ENCODE measurements at regions not wholly inside any gene's neighbourhood (a gene's known extent, or its start where the extent isn't known, plus 50 kb on each side); places are given as distances from the start of the nearest gene placed in this dataset.

- no peak for DNase-seq
These were observed 279.1 kb upstream of the IL12B start for GRCh38 chr5:159609359-159609758.

GRCh38 chr5:159610966-159611579 lies 280.8 kb upstream of the IL12B start:
- no peak for DNase-seq

- no peak for DNase-seq
These were observed 286.7 kb upstream of the IL12B start for GRCh38 chr5:159616952-159617351.

- DNase-seq, result no peak
These were observed 289.5 kb upstream of the IL12B start for GRCh38 chr5:159619826-159620225.

- no peak for DNase-seq
These were observed 290.7 kb upstream of the IL12B start for GRCh38 chr5:159620853-159621540.

GRCh38 chr5:159628703-159629102 lies 287.6 kb upstream of the ADRA1B start:
- no peak for DNase-seq

- DNase-seq, result no peak
These were observed 287.1 kb upstream of the ADRA1B start for GRCh38 chr5:159629158-159629557.

- no peak for DNase-seq
These were observed 285.7 kb upstream of the ADRA1B start for GRCh38 chr5:159630545-159630944.

- DNase-seq, result no peak
These were observed 285.3 kb upstream of the ADRA1B start for GRCh38 chr5:159631001-159631400.

- no peak for DNase-seq
These were observed 283.4 kb upstream of the ADRA1B start for GRCh38 chr5:159632866-159633265.

GRCh38 chr5:159638481-159638880 lies 277.8 kb upstream of the ADRA1B start:
- no peak for DNase-seq

GRCh38 chr5:159638954-159639559 lies 277.2 kb upstream of the ADRA1B start:
- DNase-seq, result no peak

GRCh38 chr5:159639590-159639989 lies 276.7 kb upstream of the ADRA1B start:
- DNase-seq, result no peak

GRCh38 chr5:159640446-159640845 lies 275.8 kb upstream of the ADRA1B start:
- DNase-seq, result no peak

- no peak for DNase-seq
These were observed 275.4 kb upstream of the ADRA1B start for GRCh38 chr5:159640921-159641320.

- DNase-seq, result no peak
These were observed 274.8 kb upstream of the ADRA1B start for GRCh38 chr5:159641371-159642039.

GRCh38 chr5:159642379-159642778 lies 273.9 kb upstream of the ADRA1B start:
- DNase-seq, result no peak

- DNase-seq, result no peak
These were observed 272.2 kb upstream of the ADRA1B start for GRCh38 chr5:159644053-159644452.

- DNase-seq, result no peak
These were observed 271.0 kb upstream of the ADRA1B start for GRCh38 chr5:159645179-159645846.

GRCh38 chr5:159650803-159651202 lies 265.5 kb upstream of the ADRA1B start:
- no peak for DNase-seq

GRCh38 chr5:159655757-159656409 lies 260.4 kb upstream of the ADRA1B start:
- DNase-seq, result no peak

- no peak for DNase-seq
These were observed 259.0 kb upstream of the ADRA1B start for GRCh38 chr5:159657298-159657697.

- DNase-seq, result no peak
These were observed 258.5 kb upstream of the ADRA1B start for GRCh38 chr5:159657771-159658170.
